HCT116 (cell line): ENCODE measurements at regions not wholly inside any gene's neighbourhood (a gene's known extent, or its start where the extent isn't known, plus 50 kb on each side); places are given as distances from the start of the nearest gene placed in this dataset.

ENCODE experiments used
- CTCF ChIP-seq, 3 experiments: fragments of 200-600 bp in 1 of 3; sonication (generic) in 1 of 3; IDR thresholded peaks in 2 of 3; conservative IDR thresholded peaks in 1 of 3; 2 replicates each; pipeline ENCODE4 v1.5.1; 2012 to 2017; ENCODE audit warnings: low read depth in 2 of 3, low read length in 2 of 3, antibody characterized with exemption in 1 of 3, borderline replicate concordance in 1 of 3, control low read depth in 1 of 3, mild to moderate bottlenecking in 1 of 3, mixed read lengths in 1 of 3, mixed run types in 1 of 3, moderate library complexity in 1 of 3; ENCODE audit not compliant: insufficient read depth in 1 of 3
- EZH2 ChIP-seq: fragments of 200-600 bp; sonication (generic); IDR thresholded peaks from 2 replicates; pipeline ENCODE4 v1.6.1; 2017; ENCODE audit warnings: antibody characterized with exemption, mixed run types
- FOSL1 ChIP-seq: IDR thresholded peaks from 2 replicates; pipeline ENCODE4 v1.6.1; 2012; ENCODE audit warnings: low read depth
- MAX ChIP-seq: IDR thresholded peaks from 2 replicates; pipeline ENCODE4 v1.6.1; 2012
- POLR2A ChIP-seq: IDR thresholded peaks from 2 replicates; pipeline ENCODE4 v1.7.0; 2011; ENCODE audit warnings: borderline replicate concordance; ENCODE audit not compliant: insufficient read depth, insufficient read length; ENCODE audit errors: extremely low read depth
- REST ChIP-seq: IDR thresholded peaks from 2 replicates; pipeline ENCODE4 v1.6.1; 2012; ENCODE audit warnings: low read depth

GRCh38 chr5:57862471-57862911 is 379.9 kb upstream of the ACTBL2 start:
- TF ChIP-seq CTCF (IDR thresholded peaks at IDR 0.05 in 2 of 3, conservative IDR thresholded peaks at IDR 0.05 in 1 of 3; ENCODE audit: borderline replicate concordance in 1 of 3, insufficient read depth in 1 of 3, low read depth in 2 of 3, low read length in 2 of 3): no peak
- no peak for TF ChIP-seq EZH2
- TF ChIP-seq REST: no peak
- TF ChIP-seq MAX: no peak
- no peak for TF ChIP-seq POLR2A
- TF ChIP-seq FOSL1: no peak
